Gastroesophageal sphincter (tissue), 3 donors: ENCODE measurements at regions not wholly inside any gene's neighbourhood (a gene's known extent, or its start where the extent isn't known, plus 50 kb on each side); places are given as distances from the start of the nearest gene placed in this dataset.

Experiments
- CTCF ChIP-seq, 4 experiments: fragments of 200-600 bp in 2 of 4; fragments of 450-650 bp in 2 of 4; sonication (generic) in 1 of 4; IDR thresholded peaks; one replicate each; pipeline ENCODE4 v1.5.1; 2017 to 2019; ENCODE audit warnings: antibody characterized with exemption in 4 of 4, mild to moderate bottlenecking in 2 of 4, moderate library complexity in 2 of 4
- POLR2A ChIP-seq, 2 donors: fragments of 450-650 bp; IDR thresholded peaks; one replicate each; pipeline ENCODE4 v1.6.1; 2017; ENCODE audit warnings: antibody characterized with exemption in 2 of 2, mild to moderate bottlenecking in 2 of 2, moderate library complexity in 1 of 2
- POLR2AphosphoS5 ChIP-seq: sonication (generic); formaldehyde crosslinking; IDR thresholded peaks from one replicate; pipeline ENCODE4 v1.6.1; 2017; ENCODE audit warnings: antibody characterized with exemption

GRCh38 chr11:97201743-97202612 lies 812.2 kb downstream of the JRKL start:
- no peak for TF ChIP-seq POLR2A (IDR thresholded peaks at IDR 0.05)
- TF ChIP-seq CTCF (IDR thresholded peaks at IDR 0.05): no peak
- no peak for TF ChIP-seq POLR2AphosphoS5
